ENCODE measurements at regions not wholly inside any gene's neighbourhood (a gene's known extent, or its start where the extent isn't known, plus 50 kb on each side); places are given as distances from the start of the nearest gene placed in this dataset.

- Histone ChIP-seq H3K36me3 (replicated peaks; ENCODE audit: insufficient read depth, low read length) (no peaks in the 10 kb centered on the region), H2AFZ (ENCODE audit: low read length) (no peak overlapping the region), H3K4me3 (ENCODE audit: low read length) (no peak overlapping the region), H3K27ac (ENCODE audit: low read length) (no peak overlapping the region), H3K4me1 (ENCODE audit: low read length) (no peaks in the 10 kb centered on the region), H3K27me3 (replicated peaks; ENCODE audit: insufficient read depth, low read length) (no peaks in the 10 kb centered on the region), H3K9me2 (replicated peaks; ENCODE audit: insufficient read depth, low read length) (no peaks in the 10 kb centered on the region), H3K9me3 (replicated peaks; ENCODE audit: insufficient read depth, low read length) (no peaks in the 10 kb centered on the region), H4K20me1 (ENCODE audit: insufficient read depth, low read length) (no peaks in the 10 kb centered on the region), H3K9ac (ENCODE audit: low read length) (no peak overlapping the region), H3K4me2 (ENCODE audit: low read depth, low read length) (no peak overlapping the region), H3K79me2 (ENCODE audit: low read length) (no peaks in the 10 kb centered on the region), H3F3A (ENCODE audit: insufficient read depth, low read length) (no peaks in the 10 kb centered on the region)
- DNase-seq, result no peak
- TF ChIP-seq EZH2phosphoT487 (IDR thresholded peaks at IDR 0.05; ENCODE audit: low read length) (no peak), EZH2 (optimal IDR thresholded peaks at IDR 0.05; ENCODE audit: low read depth, low read length) (no peak)
- TF ChIP-seq, protein P1, sequence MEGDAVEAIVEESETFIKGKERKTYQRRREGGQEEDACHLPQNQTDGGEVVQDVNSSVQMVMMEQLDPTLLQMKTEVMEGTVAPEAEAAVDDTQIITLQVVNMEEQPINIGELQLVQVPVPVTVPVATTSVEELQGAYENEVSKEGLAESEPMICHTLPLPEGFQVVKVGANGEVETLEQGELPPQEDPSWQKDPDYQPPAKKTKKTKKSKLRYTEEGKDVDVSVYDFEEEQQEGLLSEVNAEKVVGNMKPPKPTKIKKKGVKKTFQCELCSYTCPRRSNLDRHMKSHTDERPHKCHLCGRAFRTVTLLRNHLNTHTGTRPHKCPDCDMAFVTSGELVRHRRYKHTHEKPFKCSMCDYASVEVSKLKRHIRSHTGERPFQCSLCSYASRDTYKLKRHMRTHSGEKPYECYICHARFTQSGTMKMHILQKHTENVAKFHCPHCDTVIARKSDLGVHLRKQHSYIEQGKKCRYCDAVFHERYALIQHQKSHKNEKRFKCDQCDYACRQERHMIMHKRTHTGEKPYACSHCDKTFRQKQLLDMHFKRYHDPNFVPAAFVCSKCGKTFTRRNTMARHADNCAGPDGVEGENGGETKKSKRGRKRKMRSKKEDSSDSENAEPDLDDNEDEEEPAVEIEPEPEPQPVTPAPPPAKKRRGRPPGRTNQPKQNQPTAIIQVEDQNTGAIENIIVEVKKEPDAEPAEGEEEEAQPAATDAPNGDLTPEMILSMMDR (IDR thresholded peaks at IDR 0.05; ENCODE audit: low read length), result no peak
These were observed 204.0 kb upstream of the HMCN1 start for GRCh38 chr1:185530215-185530614.

- Histone ChIP-seq H3K4me3 (ENCODE audit: low read length) (no peak overlapping the region), H3F3A (ENCODE audit: insufficient read depth, low read length) (no peaks in the 10 kb centered on the region), H3K9me3 (replicated peaks; ENCODE audit: insufficient read depth, low read length) (no peaks in the 10 kb centered on the region), H3K27ac (ENCODE audit: low read length) (no peak overlapping the region), H2AFZ (ENCODE audit: low read length) (no peak overlapping the region), H3K9me2 (replicated peaks; ENCODE audit: insufficient read depth, low read length) (no peaks in the 10 kb centered on the region), H3K4me1 (ENCODE audit: low read length) (no peaks in the 10 kb centered on the region), H4K20me1 (ENCODE audit: insufficient read depth, low read length) (no peaks in the 10 kb centered on the region), H3K4me2 (ENCODE audit: low read depth, low read length) (no peak overlapping the region), H3K27me3 (replicated peaks; ENCODE audit: insufficient read depth, low read length) (no peaks in the 10 kb centered on the region), H3K9ac (ENCODE audit: low read length) (no peak overlapping the region), H3K79me2 (ENCODE audit: low read length) (no peaks in the 10 kb centered on the region), H3K36me3 (replicated peaks; ENCODE audit: insufficient read depth, low read length) (no peaks in the 10 kb centered on the region)
- no peak for TF ChIP-seq EZH2phosphoT487 (IDR thresholded peaks at IDR 0.05; ENCODE audit: low read length)
- no peak for TF ChIP-seq EZH2 (optimal IDR thresholded peaks at IDR 0.05; ENCODE audit: low read depth, low read length)
- TF ChIP-seq, protein P1 (IDR thresholded peaks at IDR 0.05; ENCODE audit: low read length), result no peak
- no peak for DNase-seq
These were observed 204.5 kb upstream of the HMCN1 start for GRCh38 chr1:185529673-185530072.

DNA sequence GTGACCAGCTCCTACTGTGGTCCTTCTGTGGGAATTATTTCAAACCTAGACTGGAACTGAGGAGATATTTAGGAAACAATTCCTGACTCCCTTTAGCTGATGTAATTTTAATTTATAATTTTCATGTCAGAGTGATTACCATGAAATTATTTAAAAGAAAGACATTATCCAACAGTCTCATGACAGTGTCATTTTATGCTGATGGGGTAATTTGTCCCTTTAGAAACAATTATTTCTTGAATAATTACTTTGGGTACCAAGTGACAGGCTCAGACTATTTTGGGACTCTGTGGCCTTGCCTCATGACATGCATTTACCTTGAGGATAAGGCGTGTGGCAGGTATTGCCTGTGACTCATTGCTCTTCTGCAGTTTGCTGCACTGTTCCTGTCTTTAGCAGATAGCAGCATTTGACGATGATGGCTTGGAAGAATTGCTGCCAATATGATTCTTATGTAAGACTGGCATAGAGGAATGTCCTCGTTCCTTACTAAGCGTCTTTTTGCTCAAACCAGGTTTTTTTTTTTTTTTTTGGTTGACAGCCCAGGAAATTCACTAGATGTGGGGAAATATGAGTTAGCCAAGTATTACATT, 206.0 kb upstream of the HMCN1 start:
- no peaks in the 10 kb centered on the region for H4K20me1 ChIP-seq (ENCODE audit: insufficient read depth, low read length)
- no peaks in the 10 kb centered on the region for H3K9me3 ChIP-seq (replicated peaks; ENCODE audit: insufficient read depth, low read length)
- H3K4me3 ChIP-seq (ENCODE audit: low read length), result no peak overlapping the region
- H3K36me3 ChIP-seq (replicated peaks; ENCODE audit: insufficient read depth, low read length), result no peaks in the 10 kb centered on the region
- no peak for TF ChIP-seq EZH2phosphoT487 (IDR thresholded peaks at IDR 0.05; ENCODE audit: low read length)
- H3K79me2 ChIP-seq (ENCODE audit: low read length), result no peaks in the 10 kb centered on the region
- H3K27ac ChIP-seq (ENCODE audit: low read length), result no peak overlapping the region
- no peak overlapping the region for H3K9ac ChIP-seq (ENCODE audit: low read length)
- H3K9me2 ChIP-seq (replicated peaks; ENCODE audit: insufficient read depth, low read length), result no peaks in the 10 kb centered on the region
- no peak overlapping the region for H3K4me2 ChIP-seq (ENCODE audit: low read depth, low read length)
- no peaks in the 10 kb centered on the region for H3K27me3 ChIP-seq (replicated peaks; ENCODE audit: insufficient read depth, low read length)
- H3K4me1 ChIP-seq (ENCODE audit: low read length), result no peaks in the 10 kb centered on the region
- no peak overlapping the region for H2AFZ ChIP-seq (ENCODE audit: low read length)
- DNase-seq, result no peak
- H3F3A ChIP-seq (ENCODE audit: insufficient read depth, low read length), result no peaks in the 10 kb centered on the region
